HG03135 (cell line): ENCODE measurements at regions not wholly inside any gene's neighbourhood (a gene's known extent, or its start where the extent isn't known, plus 50 kb on each side); places are given as distances from the start of the nearest gene placed in this dataset.
"Not testable (repeated sequence)": the region's sequence is repeated elsewhere in the genome, so short reads cannot be mapped to it uniquely, and the experiment has no call there.

Experiments
- ATAC-seq: cut with Tn5 transposase; IDR thresholded peaks from one replicate; pipeline ENCODE4 v1.9.1; 2021; ENCODE audit warnings: mild to moderate bottlenecking, moderate library complexity; ENCODE audit not compliant: unreplicated experiment

DNA sequence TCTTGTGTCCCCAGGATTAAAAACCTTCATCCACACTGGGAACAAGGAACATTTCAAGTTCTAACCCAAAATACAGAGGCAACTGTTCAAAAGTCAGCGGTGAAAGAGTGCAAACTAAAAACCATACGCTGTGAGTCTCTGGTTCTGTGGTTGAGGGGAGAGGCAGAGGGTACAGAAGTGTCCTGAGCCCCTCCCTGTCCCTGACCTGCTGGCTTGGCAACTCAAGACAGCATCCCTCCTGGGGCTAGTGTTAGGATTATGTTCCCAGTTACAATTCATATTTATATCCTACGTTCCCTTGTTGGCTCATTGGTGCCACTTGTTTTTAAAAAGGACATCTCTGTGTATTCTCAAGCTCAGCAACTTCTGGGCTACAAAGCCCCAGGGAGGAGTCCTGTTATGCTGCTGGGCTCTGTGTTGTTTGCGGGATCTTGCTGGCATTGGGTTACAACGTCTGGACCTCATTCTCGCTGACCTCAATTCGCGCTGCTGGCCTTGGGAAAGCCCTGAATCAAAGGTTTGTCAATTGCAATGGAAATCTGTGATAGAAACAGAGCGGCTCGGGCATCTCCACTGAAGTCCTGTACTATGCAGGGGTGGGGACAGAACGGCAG lies 420.8 kb downstream of the FUT8 start:
- ATAC-seq: no peak

DNA sequence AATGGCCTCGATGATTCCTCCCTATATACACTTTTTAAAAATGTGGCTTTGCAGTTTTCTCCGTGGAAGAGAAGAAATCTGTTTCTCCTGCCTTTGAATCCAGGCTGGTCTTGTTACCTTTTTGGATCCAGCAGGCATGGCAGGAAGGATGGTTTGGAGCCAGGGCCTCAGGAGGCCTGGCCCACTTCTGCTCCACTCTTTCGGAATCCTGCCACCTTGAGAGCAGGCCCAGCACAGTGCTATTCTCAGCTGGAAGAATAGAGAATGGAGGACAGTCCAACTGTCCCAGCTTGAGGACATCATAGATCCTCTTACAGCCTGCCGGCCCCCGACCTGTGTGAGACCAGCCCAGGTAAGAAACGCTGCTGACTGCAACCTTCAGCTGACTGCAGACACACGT lies 421.5 kb downstream of the FUT8 start:
- no peak for ATAC-seq

DNA sequence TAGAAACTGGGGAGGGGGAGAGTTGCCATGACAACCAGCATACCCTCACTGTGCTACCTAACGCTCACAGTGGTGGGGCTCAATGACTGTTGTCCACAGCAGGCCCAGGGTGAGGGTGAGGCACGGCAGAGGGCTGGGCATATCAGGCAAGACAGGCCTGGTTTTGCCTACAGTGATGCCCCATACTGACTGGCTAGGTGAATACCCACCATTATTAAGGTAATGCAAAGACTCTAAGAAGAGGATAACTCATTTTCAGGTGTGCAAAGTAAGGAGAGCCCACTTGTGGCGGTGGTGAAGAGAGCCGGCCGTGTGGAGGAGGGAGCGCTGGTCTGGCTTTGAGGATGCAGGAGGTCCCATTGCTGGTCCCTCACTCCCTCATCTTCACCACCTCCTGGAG lies 422.3 kb downstream of the FUT8 start:
- ATAC-seq: no peak

DNA sequence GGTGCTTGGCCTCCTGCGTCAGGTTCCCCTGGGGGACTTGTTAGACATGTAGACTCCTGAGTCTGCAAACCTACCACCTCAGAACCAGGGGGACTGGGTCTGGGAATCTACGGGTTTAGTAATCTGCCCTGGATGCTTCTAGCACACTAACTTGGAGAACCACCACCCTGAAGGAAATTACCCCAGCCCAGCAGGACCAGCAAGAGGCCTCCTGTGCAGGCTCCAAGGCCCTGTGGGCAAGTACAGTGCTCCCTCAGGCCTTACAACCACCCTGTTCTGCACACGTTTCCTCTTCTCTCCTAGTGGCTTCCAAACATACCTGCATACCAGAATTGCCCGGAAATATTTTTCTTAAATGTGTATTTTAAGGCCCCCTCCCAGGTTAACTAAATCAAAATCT lies 423.0 kb downstream of the FUT8 start:
- no peak for ATAC-seq

DNA sequence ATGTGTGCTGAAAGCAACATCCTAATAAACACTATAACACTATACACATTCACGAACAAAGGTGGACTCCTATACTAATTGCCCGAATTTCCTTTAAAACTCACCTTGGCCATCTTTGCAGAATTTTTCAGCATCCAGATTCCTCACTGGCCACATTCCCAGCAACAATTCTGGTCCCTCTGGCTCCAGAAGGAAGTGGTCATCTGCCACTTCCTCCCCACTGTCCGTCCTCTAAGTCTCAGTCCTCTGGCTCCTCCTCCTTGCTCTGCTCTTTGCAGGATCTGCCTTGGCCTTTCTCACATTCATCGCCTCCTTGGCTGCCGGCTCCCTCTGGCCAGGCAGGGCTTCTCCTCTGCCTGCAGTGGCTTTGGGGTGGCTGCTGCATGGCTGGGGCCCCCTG lies 426.0 kb downstream of the FUT8 start:
- ATAC-seq: no peak

DNA sequence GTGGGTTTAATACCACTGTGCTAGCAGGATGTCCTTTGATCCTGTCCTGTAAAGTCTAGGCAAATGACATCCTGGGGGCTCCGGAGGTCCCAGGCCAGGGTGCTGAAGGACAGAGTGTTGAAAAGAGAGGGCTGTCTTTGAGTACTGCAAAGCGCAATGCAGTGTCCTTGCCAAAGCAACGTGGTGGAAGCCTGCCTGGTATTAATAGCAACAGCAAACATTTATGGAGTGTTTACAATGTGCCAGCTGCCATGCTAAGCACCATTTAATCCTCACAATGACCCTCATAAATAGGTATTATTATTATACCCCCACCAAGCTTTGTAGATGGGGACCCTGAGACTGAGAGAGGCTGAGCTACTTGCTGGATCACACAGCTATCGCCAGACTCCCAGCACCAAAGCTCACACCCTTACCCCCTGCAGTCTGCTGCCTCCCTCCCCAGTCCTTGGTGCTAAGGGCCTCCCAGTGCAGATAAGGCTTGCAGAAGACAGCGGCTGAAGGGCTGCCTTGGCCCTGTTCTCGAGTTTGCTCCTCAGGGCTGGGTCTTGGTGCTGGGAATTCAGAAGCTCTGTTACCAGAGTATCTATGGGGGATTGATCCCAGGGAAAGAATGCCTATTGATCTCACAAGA lies 427.7 kb downstream of the FUT8 start:
- ATAC-seq: no peak

DNA sequence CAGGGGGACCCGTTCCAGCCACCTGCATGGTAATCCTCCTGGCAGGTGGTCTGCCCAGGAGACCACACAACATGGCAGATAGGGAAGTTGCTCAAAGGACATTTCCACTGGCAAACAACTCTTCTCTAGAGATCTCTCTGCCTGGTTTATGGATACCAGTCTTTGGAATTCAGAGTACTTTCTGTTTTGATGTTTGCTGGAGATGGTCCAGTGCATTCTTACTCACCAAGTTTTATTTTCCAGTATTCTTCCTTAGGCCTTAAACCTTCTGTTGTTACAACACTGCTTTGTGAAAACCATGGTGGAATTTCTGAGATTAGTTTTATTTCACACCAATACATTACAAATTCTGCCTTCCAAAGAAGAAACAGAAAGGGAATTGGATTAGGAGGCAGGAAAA lies 428.3 kb downstream of the FUT8 start:
- no peak for ATAC-seq

DNA sequence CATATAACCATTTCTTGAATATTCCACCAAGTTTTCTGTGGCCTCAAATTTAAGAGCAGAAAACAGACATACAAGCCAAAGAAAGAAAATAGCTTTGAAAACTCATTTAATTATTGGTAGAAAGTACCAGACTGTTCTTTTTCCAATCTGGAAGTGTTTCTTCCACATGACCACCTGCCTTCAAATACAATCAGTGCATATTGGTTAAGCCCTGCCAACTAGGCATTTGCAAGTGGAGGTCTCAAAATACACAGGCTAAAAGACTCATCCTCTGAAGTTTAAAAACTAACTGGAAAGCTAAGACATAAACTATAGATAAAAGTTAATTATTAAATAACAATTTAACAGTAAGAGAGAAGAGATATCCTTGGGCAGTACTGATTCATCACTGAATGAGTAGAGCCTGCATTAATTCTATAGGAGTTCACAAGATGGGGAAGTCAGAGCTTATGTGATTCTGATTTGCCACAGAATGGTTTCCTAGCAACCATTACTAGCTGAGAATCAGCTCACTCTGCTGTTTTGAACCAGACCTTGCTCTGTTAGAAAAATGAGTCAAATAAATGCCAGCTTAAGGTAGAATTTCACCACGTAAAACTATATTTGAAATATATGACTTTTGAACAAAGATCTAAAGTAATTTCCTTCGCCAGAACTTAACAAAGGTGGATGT lies 433.8 kb downstream of the FUT8 start:
- ATAC-seq: peak; percentile 58

DNA sequence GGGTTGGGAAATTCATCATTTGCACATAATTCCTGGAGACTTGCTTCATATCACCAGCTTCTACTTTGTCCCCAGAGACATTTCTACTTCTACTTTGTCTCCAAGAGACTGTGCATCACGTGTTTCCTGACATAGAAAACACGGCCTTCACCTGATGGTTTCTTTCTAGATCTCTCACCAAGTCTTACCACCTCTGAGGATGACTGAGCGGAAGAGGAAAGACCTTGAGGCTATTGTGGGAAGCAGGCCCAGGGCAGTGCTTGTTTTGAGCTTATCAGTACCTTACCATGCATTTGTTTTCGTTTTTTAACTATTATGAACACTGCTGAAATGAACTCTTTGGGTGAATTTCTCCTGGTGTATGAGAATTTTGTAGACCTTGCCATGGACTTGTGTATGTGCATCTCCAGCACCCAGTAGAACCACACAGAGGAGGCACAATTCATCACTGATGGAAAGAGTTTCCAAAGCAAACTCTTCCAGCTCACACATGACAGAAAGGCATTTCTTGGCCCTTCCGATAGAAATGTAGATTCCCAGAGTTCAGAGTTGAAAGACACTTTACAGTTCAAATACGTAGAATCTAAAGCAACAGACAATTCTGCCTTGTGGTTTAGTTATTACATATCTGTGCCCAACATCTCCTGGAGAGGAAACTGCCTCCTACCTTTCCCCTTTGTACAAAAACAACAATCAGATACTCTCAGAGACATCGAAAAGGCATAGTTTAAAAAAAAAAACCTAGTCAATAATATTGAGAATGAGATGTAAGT lies 434.7 kb downstream of the FUT8 start:
- ATAC-seq: peak; percentile 76

DNA sequence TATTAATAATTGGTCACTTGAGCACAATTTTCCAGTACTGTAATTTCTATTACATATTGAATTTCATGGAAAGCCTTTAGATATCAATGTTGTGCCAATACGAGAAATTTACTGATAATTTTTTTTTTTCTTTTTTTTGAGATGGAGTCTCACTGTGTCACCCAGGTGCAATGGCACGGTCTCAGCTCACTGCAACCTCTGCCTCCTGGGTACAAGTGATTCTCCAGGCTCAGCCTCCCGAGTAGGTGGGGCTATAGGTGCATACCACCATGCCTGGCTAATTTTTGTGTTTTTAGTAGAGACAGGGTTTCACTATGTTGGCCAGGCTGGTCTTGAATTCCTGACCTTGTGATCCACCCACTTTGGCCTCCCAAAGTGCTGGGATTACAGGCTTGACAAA lies 435.4 kb downstream of the FUT8 start:
- ATAC-seq: not testable (repeated sequence)

DNA sequence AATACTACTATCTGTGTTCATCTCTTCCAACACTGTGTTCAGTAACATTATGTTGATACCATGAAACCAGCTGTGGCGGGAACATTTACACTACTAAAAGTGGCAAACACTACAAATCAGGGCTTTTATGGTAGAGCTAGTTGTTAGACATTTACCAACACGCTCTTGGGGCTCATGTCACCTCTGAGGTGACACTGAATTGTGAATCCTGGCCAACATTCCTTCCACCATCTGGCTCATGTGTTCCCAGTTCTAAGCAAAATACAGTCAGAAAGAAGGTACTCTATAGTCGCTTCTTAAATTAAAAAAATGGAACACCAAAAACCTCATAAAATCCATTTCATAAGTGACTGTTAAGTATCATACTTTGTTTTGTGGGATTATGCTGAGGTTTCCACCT lies 436.6 kb downstream of the FUT8 start:
- ATAC-seq: no peak

DNA sequence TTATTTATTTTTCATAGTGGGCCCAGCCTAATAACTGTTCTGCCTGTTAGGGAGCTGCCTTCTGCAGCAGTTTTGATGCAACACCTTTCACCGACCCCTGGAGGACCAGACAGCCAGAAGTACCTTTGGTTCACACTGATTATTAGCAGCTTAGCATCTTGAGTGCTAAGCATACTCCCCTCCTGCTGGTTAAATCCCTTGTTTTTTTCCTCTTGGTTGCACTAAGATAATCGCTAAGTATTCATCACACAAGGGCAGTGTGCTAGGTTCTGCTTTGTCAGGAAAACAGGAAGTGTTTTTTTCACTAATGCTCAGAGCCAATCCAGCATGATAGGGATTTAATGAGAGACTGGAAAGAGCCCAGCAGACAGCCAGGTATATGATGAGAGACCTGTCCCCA lies 437.0 kb downstream of the FUT8 start:
- no peak for ATAC-seq

DNA sequence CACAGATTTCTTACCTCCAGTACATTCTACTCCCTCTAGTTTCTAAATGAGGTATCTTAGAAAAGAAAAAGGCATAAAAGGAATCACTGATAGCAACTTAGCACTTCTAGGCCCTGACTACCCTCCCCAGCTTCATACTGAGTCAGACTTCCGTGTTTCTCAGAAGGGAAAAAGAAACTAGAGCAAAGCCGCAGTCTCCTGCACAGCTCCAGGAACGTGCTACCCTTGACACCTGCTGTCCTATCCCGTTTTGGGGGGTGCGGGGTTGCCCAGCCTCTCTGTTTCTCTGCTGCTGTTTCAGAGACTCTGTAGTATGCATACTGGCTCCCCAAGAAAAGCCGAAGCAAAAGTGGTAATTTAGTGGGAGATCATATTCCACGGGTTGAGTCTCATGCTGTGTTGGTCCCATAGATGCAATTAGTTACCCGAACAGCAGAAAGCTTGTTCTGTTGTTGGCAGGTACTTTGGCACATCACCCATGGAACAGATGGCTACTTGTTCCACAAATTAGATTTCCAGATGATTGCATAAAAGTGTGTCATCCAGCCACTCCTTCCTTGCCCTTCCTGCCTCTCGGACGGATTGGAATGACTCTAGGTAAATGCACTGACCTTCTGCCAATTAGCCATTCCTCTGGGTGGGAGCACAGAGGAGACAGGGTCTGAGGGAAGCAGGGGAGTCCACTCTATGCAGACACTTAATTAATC lies 438.1 kb downstream of the FUT8 start:
- no peak for ATAC-seq

DNA sequence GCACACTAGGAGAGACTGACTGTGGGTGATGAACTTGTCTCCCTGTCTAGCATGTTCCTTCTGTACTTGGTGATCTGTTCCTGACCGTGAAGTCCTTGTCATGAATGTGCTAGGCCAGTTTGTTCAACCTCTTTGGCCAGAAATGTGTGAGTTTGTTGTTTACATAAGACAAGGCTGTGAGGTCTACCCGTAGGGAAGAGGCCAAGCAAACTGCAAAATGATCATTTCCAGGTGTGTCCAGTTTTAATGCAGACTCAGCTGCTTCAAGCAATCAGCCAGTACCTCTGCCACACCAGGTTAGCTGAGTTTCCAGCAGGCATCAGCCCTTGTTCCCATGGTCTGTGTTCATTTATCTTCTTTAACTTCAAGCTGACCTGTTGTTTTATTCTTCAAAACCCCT lies 440.2 kb downstream of the FUT8 start:
- no peak for ATAC-seq

DNA sequence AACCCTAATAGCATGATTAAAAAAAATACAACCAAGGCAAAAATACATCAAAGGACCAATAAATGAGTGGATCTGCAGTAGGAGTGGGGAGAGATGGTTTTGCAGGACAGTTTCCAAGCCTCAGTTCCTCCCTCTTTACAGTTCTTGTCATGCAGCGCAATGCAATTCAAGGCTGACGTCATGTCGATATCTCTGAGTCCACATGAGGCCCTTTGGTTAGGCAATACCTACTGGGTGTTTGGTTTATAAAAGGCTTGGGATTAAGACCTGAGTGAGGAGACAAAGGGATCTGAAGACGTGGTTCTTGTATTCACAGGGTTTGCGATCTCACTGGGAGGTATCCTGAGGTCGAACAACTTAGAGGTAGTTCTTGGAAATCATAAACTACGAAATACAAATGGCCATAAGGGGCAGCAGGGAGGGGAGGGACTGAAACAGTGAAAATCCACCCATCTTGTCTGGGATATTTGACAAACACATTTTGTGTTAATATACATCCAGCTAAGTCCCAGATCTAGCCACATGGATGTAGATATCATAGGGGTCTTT lies 441.0 kb downstream of the FUT8 start:
- no peak for ATAC-seq

DNA sequence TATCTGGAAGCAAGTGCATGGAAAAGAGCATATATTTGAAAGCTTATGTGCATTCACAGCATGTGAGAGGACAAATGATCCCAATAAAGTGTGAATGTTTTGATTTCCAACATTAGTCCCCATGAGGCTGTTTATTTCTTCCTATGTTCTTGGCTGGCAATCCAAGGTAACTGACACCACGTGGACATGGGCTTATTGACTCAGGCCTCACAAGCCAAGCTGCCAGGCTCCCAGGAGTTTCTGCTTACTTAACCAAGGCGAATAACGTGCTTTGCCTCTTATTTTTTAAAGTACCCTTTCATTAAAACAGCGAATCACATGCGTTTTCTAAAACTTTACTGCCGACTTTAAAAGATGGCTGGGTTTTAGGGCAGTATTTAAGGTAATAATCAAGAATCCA lies 441.7 kb downstream of the FUT8 start:
- no peak for ATAC-seq

DNA sequence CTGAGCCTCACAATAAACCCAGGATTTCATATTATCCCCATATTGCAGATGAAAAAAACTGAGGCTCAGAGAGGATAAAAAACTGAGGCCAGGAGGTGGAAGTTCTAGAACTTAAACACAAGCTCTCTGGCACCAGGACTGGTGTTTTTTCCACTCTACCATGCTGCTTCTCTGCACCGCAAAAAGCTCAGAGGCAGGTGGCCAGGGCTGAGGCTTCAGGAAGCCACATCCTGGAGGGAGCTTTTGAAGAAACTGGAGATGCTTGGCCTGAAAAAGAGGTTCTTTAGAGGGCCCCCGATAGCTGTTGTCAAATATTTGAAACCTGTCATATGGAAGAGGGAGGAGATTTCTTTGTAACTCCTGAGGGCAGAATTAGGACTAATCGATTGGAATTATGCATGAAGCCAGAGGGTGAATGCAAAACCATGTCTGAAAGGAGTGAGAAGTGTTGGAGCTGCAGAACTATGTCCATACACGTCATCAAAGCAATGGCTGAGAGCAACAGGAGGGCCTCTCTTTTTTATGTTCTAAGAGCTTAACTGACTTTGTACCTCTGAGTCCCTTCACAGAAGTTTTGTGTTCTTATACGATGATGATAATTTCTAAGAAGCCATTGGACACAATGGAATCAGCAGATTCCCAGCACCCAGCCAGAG lies 448.6 kb downstream of the FUT8 start:
- ATAC-seq: no peak

DNA sequence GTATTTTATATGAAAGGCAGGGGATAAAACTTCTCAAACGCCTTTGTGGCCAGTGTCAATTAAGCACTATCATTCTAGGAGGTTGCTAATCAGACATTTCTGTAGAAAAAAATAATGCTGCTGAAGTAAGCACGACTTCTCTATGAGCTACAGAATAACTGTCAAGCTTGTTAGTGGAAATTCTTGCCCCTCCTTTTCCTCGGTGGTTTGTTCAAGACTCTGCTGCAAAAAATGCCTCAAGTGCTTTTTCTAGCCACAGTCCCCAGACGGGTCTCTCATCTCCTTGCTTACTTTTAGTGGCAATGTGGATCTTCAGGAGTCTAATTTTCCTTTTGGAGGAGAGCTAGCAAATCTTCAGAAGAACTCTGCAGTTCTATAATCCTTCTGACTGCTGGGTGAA lies 452.0 kb downstream of the FUT8 start:
- ATAC-seq: no peak

DNA sequence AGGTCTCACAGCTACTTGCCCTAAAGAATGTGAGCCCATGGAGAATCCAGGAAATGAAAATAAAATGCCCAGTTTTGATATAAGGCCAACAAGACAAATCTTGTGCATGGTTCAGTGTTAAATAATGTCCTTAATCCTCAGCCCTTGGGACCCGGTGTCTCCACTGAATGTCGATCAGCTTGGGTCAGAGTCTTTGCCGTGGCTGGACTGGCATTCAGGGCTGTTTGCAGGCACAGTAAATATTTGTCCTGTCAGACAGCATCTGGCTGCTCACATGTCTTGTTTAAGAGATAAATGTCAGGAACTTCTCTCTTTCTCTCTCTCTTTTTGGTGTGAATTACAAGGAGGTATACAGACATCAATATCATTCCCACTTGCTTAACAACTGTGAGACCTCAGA lies 452.5 kb downstream of the FUT8 start:
- no peak for ATAC-seq

DNA sequence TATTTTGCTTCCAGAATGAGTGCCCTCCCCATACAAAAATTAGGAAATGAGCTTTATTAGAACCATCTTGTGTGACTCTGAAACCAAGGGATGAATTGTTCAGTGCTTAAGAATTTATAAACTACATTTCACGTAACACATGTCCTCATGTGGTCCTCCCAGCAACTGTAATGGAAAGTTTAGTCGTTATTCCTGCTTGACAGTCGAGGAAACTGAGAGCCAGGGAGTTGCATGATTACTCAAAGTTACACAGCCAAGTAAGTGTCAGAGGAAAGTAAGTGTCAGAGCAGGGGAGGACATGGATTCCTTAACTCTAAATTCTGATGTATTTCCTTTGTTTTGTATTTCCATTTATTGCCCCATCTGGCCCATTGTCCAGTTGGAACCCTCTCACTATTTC lies 453.9 kb downstream of the FUT8 start:
- no peak for ATAC-seq
